LNCaP clone FGC (cell line): ENCODE measurements at regions not wholly inside any gene's neighbourhood (a gene's known extent, or its start where the extent isn't known, plus 50 kb on each side); places are given as distances from the start of the nearest gene placed in this dataset.
A peak's percentile ranks its signal among the peaks of the same experiment; 100 is the strongest.

Source experiments
- DNase-seq: peaks from one replicate; pipeline ENCODE4 v3.0.0-alpha.2; 2011; ENCODE audit warnings: low read depth
- H3K4me3 ChIP-seq: 2 replicates; pipeline ENCODE4 v1.5.1; 2011; ENCODE audit warnings: mild to moderate bottlenecking, low read depth, low read length, control low read depth
- TF ChIP-seq, protein P1 (sequence below): IDR thresholded peaks from 2 replicates; pipeline ENCODE4 v1.5.1; 2012; ENCODE audit warnings: mild to moderate bottlenecking; ENCODE audit not compliant: control insufficient read depth, insufficient read depth; ENCODE audit errors: extremely low read depth

GRCh38 chr13:29688193-29688592, 92.7 kb upstream of the SLC7A1 start:
- TF ChIP-seq, protein P1, sequence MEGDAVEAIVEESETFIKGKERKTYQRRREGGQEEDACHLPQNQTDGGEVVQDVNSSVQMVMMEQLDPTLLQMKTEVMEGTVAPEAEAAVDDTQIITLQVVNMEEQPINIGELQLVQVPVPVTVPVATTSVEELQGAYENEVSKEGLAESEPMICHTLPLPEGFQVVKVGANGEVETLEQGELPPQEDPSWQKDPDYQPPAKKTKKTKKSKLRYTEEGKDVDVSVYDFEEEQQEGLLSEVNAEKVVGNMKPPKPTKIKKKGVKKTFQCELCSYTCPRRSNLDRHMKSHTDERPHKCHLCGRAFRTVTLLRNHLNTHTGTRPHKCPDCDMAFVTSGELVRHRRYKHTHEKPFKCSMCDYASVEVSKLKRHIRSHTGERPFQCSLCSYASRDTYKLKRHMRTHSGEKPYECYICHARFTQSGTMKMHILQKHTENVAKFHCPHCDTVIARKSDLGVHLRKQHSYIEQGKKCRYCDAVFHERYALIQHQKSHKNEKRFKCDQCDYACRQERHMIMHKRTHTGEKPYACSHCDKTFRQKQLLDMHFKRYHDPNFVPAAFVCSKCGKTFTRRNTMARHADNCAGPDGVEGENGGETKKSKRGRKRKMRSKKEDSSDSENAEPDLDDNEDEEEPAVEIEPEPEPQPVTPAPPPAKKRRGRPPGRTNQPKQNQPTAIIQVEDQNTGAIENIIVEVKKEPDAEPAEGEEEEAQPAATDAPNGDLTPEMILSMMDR, result no peak
- DNase-seq, result no peak
- no peak overlapping the region for H3K4me3 ChIP-seq

DNA sequence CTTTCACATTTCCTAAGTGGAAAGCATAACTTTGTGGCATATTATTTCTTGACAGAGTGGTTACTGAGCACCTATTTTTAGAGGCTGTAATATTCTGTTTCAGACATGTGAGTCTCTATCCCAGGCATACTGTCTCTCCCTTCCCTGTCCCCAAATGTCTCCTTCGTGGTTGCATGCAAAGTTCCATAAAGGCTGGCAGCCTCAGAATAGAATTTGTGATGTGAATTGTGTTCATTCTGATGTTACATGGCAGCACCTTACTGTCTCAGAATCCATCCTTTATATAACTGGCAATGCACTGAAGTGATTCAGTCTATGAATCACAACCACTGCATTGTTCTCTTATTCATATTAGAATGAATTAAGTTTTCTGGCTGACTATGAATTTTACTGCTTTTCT, 89.0 kb upstream of the SLC7A1 start:
- DNase-seq, result no peak
- TF ChIP-seq, protein P1, result no peak
- H3K4me3 ChIP-seq, result no peak overlapping the region

GRCh38 chr13:29683041-29683440, 87.6 kb upstream of the SLC7A1 start:
- no peak overlapping the region for H3K4me3 ChIP-seq
- TF ChIP-seq, protein P1, result no peak
- DNase-seq, result no peak

DNA sequence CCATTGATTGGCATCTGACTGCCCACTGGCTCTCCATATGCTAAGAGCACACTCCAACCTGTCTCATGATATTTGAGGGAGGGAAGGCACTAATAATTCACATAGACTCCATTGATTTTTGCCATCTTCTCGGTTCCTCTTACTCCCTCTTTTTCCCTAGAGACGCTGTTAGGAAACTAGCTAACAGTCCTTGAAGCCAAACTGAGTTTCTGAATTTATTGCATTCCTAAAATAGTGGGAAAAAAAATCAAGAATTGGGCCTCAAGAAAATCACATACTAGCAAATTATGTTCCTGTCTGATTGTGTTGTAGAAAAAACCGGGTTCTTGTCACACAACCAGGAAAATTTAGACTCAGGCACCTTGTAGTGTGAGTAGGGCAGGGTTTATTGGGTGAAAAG, 86.4 kb upstream of the SLC7A1 start:
- TF ChIP-seq, protein P1, result no peak
- DNase-seq, result no peak
- H3K4me3 ChIP-seq, result no peak overlapping the region

DNA sequence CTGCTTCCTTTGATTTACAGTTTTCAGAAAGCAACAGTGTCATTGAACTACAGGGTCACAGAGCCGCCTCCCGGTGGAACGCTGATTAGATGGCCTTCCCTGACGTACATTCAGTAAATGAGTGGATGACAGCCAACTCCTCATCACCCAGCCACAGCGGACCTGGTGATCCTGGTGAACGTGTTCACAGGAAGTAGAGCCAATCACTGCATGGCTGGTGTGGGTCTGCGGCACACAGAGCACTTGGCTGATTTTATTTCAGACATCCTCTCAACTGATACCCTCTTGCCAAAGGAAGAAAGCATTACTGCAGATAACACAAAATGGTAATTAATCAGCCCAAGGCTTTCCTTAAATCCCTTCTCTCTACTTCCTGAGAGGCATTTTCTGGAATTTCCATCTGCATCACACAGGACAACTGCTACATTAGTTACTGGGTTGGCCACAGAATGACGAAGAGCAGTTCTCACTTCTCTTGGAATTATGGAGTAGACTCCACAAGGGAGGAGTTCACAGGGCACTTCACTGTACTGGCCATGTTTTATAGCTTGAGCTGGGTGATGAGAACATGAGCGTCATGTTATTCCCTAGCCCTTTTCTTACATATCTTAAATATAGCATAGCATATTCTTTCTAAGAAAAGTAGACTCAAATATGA, 84.0 kb upstream of the SLC7A1 start:
- TF ChIP-seq, protein P1, result no peak
- no peak for DNase-seq
- no peak overlapping the region for H3K4me3 ChIP-seq

DNA sequence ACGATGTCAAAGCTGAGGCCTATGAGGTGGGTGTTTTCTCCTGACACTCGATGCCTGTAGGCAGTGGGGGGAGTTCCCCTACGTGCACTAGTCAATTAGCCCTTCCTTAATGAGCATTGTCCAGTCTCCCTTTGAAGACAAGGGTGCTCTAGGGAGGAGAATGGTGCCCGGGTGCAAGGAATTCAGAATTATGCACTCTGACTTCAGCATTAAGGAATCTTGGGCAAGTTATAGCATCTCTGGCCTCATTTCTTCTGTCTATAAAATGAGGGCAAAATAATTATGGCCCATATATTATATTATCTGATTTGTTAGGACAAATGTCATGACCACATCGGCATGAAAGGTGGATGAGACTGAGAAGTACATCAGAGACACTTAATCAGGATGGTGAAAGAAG, 82.1 kb upstream of the SLC7A1 start:
- TF ChIP-seq, protein P1, result no peak
- no peak overlapping the region for H3K4me3 ChIP-seq
- DNase-seq, result no peak

DNA sequence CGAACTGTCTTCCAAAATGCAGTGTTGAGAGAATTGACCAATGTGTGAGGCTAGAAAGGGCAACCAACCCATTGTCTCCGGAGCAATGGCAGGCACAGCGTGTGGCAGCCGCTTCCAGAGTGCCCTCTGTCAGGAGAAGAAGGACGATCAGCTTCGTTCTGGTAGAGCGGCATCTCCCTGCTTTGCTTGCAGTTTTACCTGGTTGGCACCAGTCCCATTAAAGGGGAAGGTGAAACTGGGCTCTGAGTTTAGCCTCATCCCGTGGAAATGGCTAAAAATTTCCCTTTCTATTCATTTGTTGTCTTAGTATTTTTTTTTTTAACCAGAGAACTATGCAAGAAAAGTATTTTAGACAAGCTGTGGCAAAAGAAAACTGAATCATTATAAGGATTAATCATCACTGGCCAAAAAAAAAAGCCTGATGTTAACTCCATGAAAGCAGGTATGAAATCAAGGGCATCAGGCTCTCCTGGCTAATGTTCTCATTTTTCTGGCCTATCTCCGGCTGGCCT, 81.5 kb upstream of the SLC7A1 start:
- H3K4me3 ChIP-seq, result no peak overlapping the region
- TF ChIP-seq, protein P1, result 0 out of 2 replicates have a peak, but pooled peaks have one; percentile 7
- no peak for DNase-seq
